SK-MEL-5 (cell line): ENCODE measurements at regions not wholly inside any gene's neighbourhood (a gene's known extent, or its start where the extent isn't known, plus 50 kb on each side); places are given as distances from the start of the nearest gene placed in this dataset.
"Not testable (repeated sequence)": the region's sequence is repeated elsewhere in the genome, so short reads cannot be mapped to it uniquely, and the experiment has no call there.

Source experiments
- DNase-seq: peaks from one replicate; pipeline ENCODE4 v3.0.0-alpha.2; 2016; ENCODE audit warnings: low read depth, low spot score
- in situ Hi-C: cut with HindIII; loops from 2 replicates; pipeline ENCODE4 v1.10.0; 2016; ENCODE audit warnings: low sequenced_read_pairs, high pct_unique_total_duplicates, low pct_unique_long_range_greater_than_20kb

GRCh38 chr1:115505148-115505571 lies 136.6 kb upstream of the VANGL1 start:
- in situ Hi-C loops = no loop called here
- no peak for DNase-seq

DNA sequence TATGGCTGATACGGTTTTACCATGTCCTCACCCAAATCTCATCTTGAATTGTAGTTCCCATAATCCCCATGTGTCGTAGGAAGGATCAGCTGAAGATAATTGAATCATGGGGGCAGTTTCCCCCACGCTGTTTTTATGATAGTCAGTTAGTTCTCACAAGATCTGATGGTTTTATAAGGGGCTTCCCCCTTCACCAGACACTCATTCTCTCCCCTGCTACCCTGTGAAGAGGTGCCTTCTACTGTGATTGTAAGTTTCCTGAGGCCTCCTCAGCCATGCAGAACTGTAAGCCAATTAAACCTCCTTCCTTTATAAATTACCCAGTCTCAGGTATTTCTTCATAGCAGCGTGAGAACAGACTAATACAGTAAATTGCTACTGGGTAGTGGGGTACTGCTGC lies 139.6 kb upstream of the VANGL1 start:
- DNase-seq, in situ Hi-C loops: not testable (repeated sequence)

GRCh38 chr1:115501476-115501875 lies 140.3 kb upstream of the VANGL1 start:
- in situ Hi-C loops = no loop called here

DNA sequence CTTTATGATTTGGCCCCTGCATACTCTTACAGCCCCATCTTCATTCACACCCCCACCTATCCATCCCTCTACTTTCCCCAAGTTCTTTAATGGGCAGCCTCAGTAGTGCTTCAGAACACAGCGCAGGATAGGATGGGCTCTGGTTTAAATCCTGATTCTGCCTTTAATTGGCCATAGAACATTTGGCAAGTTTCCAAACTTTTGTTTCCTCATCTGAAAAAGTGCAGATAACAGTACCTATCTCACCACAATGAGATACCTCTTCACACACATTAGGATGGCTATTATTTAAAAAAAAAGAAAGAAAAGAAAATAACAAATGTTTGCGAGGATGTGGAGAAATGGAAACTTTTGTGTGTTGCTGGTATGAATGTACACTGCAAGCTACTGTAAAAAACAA lies 142.5 kb upstream of the VANGL1 start:
- in situ Hi-C loops = no loop called here
- no peak for DNase-seq

More at GRCh38 chr1:115501476-115501875, 140.3 kb upstream of the VANGL1 start:
- no peak for DNase-seq

DNA sequence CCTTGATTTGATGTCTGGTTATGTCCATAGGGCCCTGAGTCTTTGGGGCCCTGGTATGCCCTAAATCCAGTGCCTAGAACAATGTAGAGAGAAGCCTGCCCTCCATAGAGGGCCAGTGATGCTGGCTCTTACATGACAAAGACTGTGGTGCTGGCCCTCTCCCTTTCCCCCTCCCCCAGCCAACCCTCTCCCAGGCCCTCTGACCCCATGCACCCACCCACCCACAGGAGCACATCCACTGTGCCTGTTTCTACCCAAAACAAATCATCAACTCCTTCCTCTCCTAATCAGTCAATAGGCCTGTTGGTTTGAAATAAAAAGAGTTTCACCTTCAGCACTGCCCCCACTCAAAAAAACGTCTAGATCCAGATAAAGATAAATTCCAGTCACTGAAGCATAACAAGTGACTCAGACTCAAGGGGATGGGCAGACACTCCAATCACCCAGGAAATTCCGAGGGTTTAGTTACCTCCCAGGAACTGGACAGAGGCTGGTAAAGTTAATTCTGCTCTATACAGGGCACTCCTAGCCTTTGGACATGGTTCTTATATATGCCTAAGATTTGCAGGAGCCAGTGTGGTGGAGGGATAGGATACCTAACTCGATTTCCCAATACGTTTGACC lies 144.8 kb upstream of the VANGL1 start:
- in situ Hi-C loops = no loop called here
- DNase-seq = no peak

DNA sequence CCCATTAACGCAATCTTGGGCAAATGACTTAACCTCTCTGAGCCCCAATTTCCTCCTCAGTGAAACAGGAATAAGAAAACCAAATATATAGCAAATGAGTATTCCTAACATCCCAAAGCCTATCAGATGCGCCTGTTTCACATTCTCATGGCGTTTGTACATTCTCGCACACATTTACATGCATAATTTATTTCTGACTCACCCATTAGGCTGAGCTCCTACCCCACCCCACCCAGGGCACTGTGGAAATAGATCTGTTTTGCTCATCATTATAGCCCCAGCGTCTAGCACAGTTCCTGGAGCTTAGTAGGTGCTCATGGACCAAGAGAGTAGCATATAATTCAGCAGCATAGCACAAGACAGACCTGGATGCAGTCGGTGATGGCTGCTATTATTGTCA lies 146.1 kb upstream of the VANGL1 start:
- in situ Hi-C loops = no loop called here
- no peak for DNase-seq

DNA sequence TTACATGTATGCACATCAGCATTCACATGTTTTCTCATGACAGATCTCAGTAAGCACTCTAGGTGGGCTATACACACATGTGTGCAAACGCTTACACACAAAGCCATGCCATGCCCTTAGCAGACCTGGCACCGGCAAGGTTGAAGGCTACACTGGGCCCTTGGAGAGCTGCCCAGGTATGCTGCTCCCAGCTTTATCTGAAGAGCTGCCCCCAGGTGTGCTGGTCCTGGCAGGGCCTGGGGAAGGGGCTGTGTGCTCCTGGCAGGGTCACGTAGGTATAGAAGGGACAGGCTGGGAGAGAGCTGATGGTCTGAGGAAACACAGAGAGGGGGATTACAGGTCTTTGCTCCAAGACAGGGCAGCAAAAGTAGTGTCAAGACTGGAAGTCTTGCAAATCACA lies 146.7 kb upstream of the VANGL1 start:
- in situ Hi-C loops = no loop called here
- no peak for DNase-seq

DNA sequence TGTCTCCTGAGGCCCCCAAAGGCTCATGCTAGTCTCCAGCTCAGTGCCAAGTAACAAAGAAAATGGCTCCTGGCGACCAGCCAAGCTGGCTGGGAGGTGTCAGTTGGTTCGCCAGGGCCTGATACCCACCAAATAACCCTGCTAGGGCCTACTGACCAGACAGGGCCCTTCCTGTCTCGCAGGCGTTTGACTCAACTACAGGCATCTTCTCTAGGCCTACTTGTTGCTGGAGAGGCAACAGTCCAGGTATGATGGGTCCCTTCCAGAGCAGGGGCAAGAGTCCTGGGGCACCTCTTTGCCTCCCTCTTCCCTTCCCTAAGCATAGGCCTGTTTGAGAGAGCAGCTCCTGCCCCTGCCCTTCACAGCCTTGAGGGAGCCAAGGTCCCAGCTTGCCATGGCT lies 147.9 kb upstream of the VANGL1 start:
- in situ Hi-C loops = no loop called here
- DNase-seq = no peak

DNA sequence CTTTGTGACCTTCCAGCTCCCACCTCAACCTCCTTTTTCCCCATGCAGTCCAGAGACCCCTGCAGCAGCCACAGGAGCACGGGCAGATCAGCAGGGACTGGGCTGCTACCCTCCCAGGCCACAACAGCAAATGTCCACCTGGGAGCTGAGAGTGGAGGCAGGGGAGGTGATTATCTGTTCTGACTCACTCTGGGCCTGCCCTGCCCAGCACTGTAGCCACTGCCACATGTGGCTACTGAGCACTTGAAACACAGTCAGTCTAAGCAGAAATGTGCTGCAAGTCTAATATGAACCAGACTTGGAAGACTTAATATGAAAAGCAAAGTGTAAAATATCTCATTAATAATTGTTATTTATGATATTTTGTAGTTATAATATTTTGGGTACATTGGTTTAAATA lies 148.9 kb upstream of the VANGL1 start:
- in situ Hi-C loops = no loop called here
- no peak for DNase-seq

GRCh38 chr1:115492019-115492595 lies 149.7 kb upstream of the VANGL1 start:
- in situ Hi-C loops = no loop called here
- DNase-seq = no peak

GRCh38 chr1:115491298-115492018 lies 150.3 kb upstream of the VANGL1 start:
- no peak for DNase-seq
- in situ Hi-C loops = no loop called here

DNA sequence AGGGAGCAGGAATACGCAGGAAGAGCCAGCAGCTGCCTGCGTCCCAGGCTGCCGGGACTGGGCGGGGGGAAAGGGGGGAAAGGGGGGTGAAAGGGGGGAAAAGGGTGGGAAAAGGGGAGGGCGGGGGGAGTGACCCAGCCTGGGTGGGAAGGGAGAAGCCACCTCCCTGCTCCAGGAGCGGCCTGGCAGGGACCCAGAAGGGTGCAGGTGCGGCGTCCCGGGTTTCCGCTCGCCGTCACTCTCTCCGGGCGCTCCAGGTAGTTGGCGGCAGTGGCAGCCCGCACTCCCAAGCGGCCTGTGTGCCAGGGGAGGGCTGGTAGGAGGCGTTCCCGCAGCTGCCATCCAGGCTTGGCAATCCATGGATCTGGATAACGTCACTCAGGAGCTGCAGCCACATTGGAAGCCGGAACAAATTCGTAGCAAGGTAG lies 141.0 kb upstream of the NGF start:
- DNase-seq = no peak
- in situ Hi-C loops = no loop called here

GRCh38 chr1:115477071-115477470 lies 139.0 kb upstream of the NGF start:
- in situ Hi-C loops = no loop called here

GRCh38 chr1:115476616-115477015 lies 138.6 kb upstream of the NGF start:
- in situ Hi-C loops = no loop called here
- peak; percentile 46 for DNase-seq

More at GRCh38 chr1:115477071-115477470, 139.0 kb upstream of the NGF start:
- DNase-seq = no peak

- in situ Hi-C loops = no loop called here
- DNase-seq = no peak
These were observed 137.9 kb upstream of the NGF start for GRCh38 chr1:115475901-115476300.

GRCh38 chr1:115475252-115475651 lies 137.2 kb upstream of the NGF start:
- DNase-seq = no peak
- in situ Hi-C loops = no loop called here

DNA sequence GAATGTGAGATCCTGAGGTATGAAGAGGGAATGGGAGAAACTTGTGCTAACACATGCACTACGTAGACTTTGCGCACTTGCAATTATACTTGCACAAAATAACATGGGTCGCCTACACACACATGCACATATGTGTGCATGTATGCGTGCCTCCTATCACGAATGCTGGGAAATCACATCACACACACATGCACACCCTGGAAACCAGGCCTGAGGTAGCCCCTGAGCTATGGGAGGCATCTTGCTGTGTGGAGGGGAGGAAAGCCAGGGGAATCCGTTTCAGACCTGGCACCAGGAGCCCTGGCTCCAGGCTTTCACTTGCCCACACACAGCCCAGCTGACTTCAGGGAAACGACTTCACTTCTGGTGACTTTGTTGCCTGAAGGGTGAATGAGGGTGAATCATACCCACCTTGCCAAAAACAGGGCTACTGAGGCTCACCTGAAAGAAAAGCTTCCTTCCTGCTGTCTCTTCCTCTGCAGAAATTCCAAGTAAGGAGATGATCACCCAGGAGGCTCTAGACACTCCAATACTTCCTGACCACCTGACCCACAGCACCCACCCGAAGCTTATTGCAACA lies 136.0 kb upstream of the NGF start:
- DNase-seq = no peak
- in situ Hi-C loops = no loop called here

DNA sequence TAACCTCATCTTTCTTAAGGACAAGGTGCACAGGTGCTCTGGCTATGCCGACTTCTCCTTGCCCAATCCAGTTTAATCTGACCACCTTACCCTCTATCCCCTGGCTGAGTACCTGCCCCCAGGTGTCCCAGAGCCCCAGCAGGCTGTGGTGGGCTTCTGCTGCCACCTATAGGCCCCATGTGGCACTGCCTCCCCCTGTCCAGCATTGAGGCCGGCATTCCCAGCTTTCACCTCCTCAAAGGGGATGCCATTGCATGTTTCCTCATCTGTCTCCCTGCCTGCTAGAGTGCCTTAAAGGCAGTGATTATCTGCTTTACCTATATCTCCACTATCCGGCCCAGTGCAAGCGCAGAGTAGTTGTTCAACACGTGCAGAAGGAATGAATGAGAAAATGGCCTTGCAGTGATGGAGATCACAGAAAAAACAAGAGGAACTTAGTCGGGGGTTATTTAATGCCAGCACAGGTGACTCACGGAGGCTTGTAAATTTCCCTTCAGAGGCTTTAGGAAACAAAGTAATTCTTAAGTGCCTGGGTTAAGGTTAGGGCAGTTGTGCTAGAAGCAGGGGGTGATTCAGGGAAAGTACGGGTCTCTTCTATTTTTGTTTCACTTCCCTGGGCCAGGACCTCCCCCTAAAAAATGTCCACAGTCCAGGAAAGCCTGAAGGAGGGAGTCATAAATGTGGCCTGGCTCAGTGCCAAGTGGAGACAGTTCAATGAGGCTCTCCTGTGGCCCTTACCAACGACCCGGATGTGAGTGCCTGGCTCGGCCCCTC lies 131.8 kb upstream of the NGF start:
- in situ Hi-C loops = no loop called here
- peak; percentile 44 for DNase-seq
